ENCODE measurements at regions not wholly inside any gene's neighbourhood (a gene's known extent, or its start where the extent isn't known, plus 50 kb on each side); places are given as distances from the start of the nearest gene placed in this dataset.

DNA sequence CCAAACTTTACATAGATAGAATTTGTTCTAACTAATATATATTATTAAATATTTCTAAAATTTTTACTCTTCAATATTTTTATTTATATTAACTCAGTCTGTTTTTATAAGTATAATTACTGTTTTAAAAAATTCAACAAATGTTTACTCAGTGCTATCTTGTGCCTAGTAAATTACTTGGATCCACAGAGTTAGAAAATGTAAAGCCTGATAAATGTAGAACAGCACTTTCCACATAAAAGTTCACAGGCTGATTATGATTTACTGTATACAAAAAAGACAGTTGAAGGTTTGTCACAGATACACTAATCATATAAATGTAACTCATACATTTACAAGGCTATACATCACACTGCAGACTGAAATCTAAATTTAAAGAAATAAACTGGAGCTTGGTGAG lies 170.0 kb downstream of the FOXG1 start:
- Mint-ChIP-seq H3K36me3 (ENCODE audit: low read depth) (no peaks in the 10 kb centered on the region), H3K4me1 (no peaks in the 10 kb centered on the region), H3K9me3 (peaks cover 16% of the 10 kb centered on the region), H3K27ac (no peak overlapping the region), H3K4me3 (no peak overlapping the region), H3K27me3 (no peaks in the 10 kb centered on the region)
- ATAC-seq (ENCODE audit: low read depth), result no peak
- CTCF ChIA-PET, result no interaction called here
- DNase-seq, result no peak
- intact Hi-C loops (cut with micrococcal nuclease), result no loop called here
- POLR2A ChIA-PET, result no interaction called here
- TF ChIP-seq, protein P1, sequence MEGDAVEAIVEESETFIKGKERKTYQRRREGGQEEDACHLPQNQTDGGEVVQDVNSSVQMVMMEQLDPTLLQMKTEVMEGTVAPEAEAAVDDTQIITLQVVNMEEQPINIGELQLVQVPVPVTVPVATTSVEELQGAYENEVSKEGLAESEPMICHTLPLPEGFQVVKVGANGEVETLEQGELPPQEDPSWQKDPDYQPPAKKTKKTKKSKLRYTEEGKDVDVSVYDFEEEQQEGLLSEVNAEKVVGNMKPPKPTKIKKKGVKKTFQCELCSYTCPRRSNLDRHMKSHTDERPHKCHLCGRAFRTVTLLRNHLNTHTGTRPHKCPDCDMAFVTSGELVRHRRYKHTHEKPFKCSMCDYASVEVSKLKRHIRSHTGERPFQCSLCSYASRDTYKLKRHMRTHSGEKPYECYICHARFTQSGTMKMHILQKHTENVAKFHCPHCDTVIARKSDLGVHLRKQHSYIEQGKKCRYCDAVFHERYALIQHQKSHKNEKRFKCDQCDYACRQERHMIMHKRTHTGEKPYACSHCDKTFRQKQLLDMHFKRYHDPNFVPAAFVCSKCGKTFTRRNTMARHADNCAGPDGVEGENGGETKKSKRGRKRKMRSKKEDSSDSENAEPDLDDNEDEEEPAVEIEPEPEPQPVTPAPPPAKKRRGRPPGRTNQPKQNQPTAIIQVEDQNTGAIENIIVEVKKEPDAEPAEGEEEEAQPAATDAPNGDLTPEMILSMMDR (IDR thresholded peaks at IDR 0.05), result no peak

DNA sequence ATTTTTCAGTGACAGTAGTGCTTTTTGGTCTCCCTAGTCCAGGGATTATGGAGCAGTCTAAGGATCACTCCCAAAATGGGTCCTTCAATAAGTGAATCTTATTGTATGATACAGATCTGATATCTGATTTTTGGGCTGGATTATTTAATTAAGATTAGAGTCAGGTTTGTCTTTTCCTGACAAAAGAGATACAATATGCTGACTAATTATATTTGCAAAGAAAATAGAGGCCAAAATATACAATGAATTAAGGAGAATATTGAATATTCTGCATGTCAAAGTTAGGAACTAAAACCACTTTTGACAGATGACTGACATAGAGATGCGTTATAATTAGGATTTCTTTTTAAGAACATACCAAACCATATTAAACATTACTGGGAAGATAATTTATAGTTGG lies 175.2 kb downstream of the FOXG1 start:
- intact Hi-C loops (cut with micrococcal nuclease), result no loop called here
- TF ChIP-seq, protein P1 (IDR thresholded peaks at IDR 0.05), result no peak
- Mint-ChIP-seq H3K27ac (no peak overlapping the region), H3K4me3 (no peak overlapping the region), H3K36me3 (ENCODE audit: low read depth) (no peaks in the 10 kb centered on the region), H3K27me3 (no peaks in the 10 kb centered on the region), H3K4me1 (no peaks in the 10 kb centered on the region), H3K9me3 (peaks cover 1% of the 10 kb centered on the region)
- ATAC-seq (ENCODE audit: low read depth) (no peak), DNase-seq (no peak)
- POLR2A ChIA-PET, result no interaction called here
- CTCF ChIA-PET, result no interaction called here

DNA sequence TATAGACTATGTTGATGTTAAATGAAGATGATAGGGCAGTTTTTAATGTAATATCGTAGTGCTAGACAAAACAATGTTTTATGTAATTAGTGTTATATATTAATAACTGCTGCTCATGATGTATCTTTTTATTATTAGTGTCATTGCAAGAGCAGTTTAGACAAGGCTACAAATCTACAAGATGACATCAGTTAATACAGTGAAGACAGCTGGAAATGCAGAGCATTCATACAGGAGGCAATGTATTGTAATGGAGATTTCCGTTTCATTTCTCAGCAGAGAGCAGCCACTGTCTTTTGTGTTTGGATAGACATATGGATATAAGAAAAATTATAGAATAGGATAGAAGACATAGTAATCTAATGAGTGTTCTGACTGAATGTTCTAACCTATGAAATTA lies 178.0 kb downstream of the FOXG1 start:
- ChIA-PET CTCF (no interaction called here), POLR2A (no interaction called here)
- no peaks in the 10 kb centered on the region for H3K36me3 Mint-ChIP-seq (ENCODE audit: low read depth)

DNA sequence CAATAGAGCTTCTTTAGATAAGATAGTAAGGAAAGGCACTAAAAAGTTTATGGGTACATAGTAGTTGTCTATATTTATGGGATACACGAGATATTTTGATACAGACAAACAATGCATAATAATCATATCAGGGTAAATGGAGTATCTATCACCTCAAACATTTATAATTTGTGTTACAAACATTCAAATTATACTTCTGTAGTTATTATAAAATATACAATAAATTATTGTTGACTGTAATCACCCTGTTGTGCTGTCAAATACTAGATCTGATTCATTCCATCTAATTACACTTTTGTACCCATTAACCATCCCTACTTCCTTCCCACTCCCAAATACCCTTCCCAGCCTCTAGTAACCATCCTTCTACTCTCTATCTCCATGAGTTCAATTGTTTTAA lies 179.7 kb downstream of the FOXG1 start:
- no peaks in the 10 kb centered on the region for H3K4me1 Mint-ChIP-seq
- ChIA-PET POLR2A (no interaction called here), CTCF (no interaction called here)
- DNase-seq (no peak), ATAC-seq (ENCODE audit: low read depth) (no peak)
- H3K36me3 Mint-ChIP-seq (ENCODE audit: low read depth), result no peaks in the 10 kb centered on the region
- TF ChIP-seq, protein P1 (IDR thresholded peaks at IDR 0.05), result no peak
- H3K27me3 Mint-ChIP-seq, result no peaks in the 10 kb centered on the region
- no peak overlapping the region for H3K27ac Mint-ChIP-seq
- intact Hi-C loops (cut with micrococcal nuclease), result no loop called here
- H3K9me3 Mint-ChIP-seq, result peaks cover 3% of the 10 kb centered on the region
- H3K4me3 Mint-ChIP-seq, result no peak overlapping the region

More for the DNA sequence above, 178.0 kb downstream of the FOXG1 start:
- ATAC-seq (ENCODE audit: low read depth), result no peak
- Mint-ChIP-seq H3K4me3 (no peak overlapping the region), H3K4me1 (no peaks in the 10 kb centered on the region), H3K9me3 (peaks cover 3% of the 10 kb centered on the region), H3K27me3 (no peaks in the 10 kb centered on the region), H3K27ac (no peak overlapping the region)
- intact Hi-C loops (cut with micrococcal nuclease), result no loop called here
- TF ChIP-seq, protein P1 (IDR thresholded peaks at IDR 0.05), result no peak
- no peak for DNase-seq

DNA sequence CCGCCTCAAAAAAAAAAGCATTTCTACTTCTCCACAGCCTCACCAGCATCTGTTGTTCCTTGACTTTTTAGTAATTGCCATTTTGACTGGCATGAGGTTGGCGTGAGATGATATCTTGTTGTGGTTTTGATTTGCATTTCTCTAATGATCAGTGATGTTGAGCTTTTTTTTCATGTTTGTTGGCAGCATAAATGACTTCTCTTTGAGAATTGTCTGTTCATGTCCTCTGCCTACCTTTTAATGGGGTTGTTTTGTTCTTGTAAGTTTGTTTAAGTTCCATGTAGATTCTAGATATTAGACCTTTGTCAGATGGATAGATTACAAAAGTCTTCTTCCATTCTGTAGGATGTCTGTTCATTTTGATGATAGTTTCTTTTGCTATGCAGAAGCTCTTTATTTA lies 182.9 kb downstream of the FOXG1 start:
- Mint-ChIP-seq H3K4me1 (no peaks in the 10 kb centered on the region), H3K36me3 (ENCODE audit: low read depth) (no peaks in the 10 kb centered on the region), H3K27me3 (no peaks in the 10 kb centered on the region), H3K27ac (no peak overlapping the region), H3K4me3 (no peak overlapping the region), H3K9me3 (peaks cover 11% of the 10 kb centered on the region)
- DNase-seq, result no peak
- CTCF ChIA-PET, result no interaction called here
- TF ChIP-seq, protein P1 (IDR thresholded peaks at IDR 0.05), result no peak
- intact Hi-C loops (cut with micrococcal nuclease), result no loop called here
- ATAC-seq (ENCODE audit: low read depth), result no peak
- POLR2A ChIA-PET, result no interaction called here

Measured in activated B cell treated with CpG ODN at 0.5 μM for 24 hours (primary cell).